GM12891 (cell line): ENCODE measurements at regions not wholly inside any gene's neighbourhood (a gene's known extent, or its start where the extent isn't known, plus 50 kb on each side); places are given as distances from the start of the nearest gene placed in this dataset.
"Not testable (repeated sequence)": the region's sequence is repeated elsewhere in the genome, so short reads cannot be mapped to it uniquely, and the experiment has no call there.

Experiments
- PAX5 ChIP-seq: IDR thresholded peaks from 2 replicates; pipeline ENCODE4 v1.6.1; 2011; ENCODE audit warnings: low read length, moderate library complexity, mild to moderate bottlenecking; ENCODE audit not compliant: insufficient read depth, severe bottlenecking
- POLR2A ChIP-seq: IDR thresholded peaks from 2 replicates; pipeline ENCODE4 v1.6.1; 2011; ENCODE audit warnings: low read depth, low read length, control low read depth
- POLR2AphosphoS5 ChIP-seq: IDR thresholded peaks from 2 replicates; pipeline ENCODE4 v1.6.1; 2011; ENCODE audit warnings: low read depth, low read length, control low read depth
- POU2F2 ChIP-seq: IDR thresholded peaks from 2 replicates; pipeline ENCODE4 v1.6.1; 2011; ENCODE audit warnings: low read depth, mild to moderate bottlenecking, control low read depth, low read length, moderate library complexity
- SPI1 ChIP-seq: IDR thresholded peaks from 2 replicates; pipeline ENCODE4 v1.6.1; 2011; ENCODE audit warnings: low read depth, low read length, control low read depth
- TAF1 ChIP-seq: IDR thresholded peaks from 2 replicates; pipeline ENCODE4 v1.6.1; 2011; ENCODE audit warnings: low read depth, low read length, control low read depth

- not testable (repeated sequence) for TF ChIP-seq POLR2A, POLR2AphosphoS5, TAF1, SPI1, POU2F2, PAX5
Observed at GRCh38 chr3:130201272-130201671, 119.6 kb downstream of the ALG1L2 start.
